ENCODE measurements at regions not wholly inside any gene's neighbourhood (a gene's known extent, or its start where the extent isn't known, plus 50 kb on each side); places are given as distances from the start of the nearest gene placed in this dataset.

GRCh38 chr10:44064317-44064716 is 320.6 kb downstream of the CXCL12 start:
- H3K4me1 ChIP-seq = no peaks in the 10 kb centered on the region
- ATAC-seq = no peak
- no peak overlapping the region for H3K4me2 ChIP-seq
- H3K9me3 ChIP-seq = no peaks in the 10 kb centered on the region
- DNase-seq (ENCODE audit: low read depth in 1 of 2, low spot score in 1 of 2) = no peak
- CTCF ChIA-PET = no interaction called here
- POLR2A ChIA-PET = no interaction called here
- no peak overlapping the region for H3K27ac ChIP-seq
- no peak for FAIRE-seq
- 16% methylated on average over 5 of the region's 8 CpGs for WGBS (ENCODE audit: missing lambda C conversion rate)
- H3K4me3 ChIP-seq = no peak overlapping the region
- no peak for TF ChIP-seq BHLHE40 (IDR thresholded peaks at IDR 0.05; ENCODE audit: low read depth, low read length)
- TF ChIP-seq E2F6 (IDR thresholded peaks at IDR 0.05; ENCODE audit: borderline replicate concordance, low read depth) = no peak
- TF ChIP-seq POLR2A (IDR thresholded peaks at IDR 0.05; ENCODE audit: low read length) = no peak
- no peak for TF ChIP-seq ELK1 (IDR thresholded peaks at IDR 0.05; ENCODE audit: low read depth, low read length)
- TF ChIP-seq PBX3 (IDR thresholded peaks at IDR 0.05) = no peak
- TF ChIP-seq RNF2 (IDR thresholded peaks at IDR 0.05; ENCODE audit: borderline replicate concordance, low read depth) = no peak
- TF ChIP-seq CBX8 (IDR thresholded peaks at IDR 0.05) = no peak
- no peak for TF ChIP-seq MYC (IDR thresholded peaks at IDR 0.05; ENCODE audit: borderline replicate concordance, low read length)
- no peak for TF ChIP-seq KDM5A (IDR thresholded peaks at IDR 0.05)
- TF ChIP-seq ESRRA (IDR thresholded peaks at IDR 0.05; ENCODE audit: borderline replicate concordance, low read length) = no peak
- TF ChIP-seq HES2 (IDR thresholded peaks at IDR 0.05) = no peak
- TF ChIP-seq FOXS1 (CRISPR knock-in tag; IDR thresholded peaks at IDR 0.05) = no peak
- TF ChIP-seq FOSL2 (IDR thresholded peaks at IDR 0.05) = no peak
- no peak for TF ChIP-seq FOSL2 (CRISPR knock-in tag; IDR thresholded peaks at IDR 0.05)
- no peak for TF ChIP-seq KDM1A (IDR thresholded peaks at IDR 0.05; ENCODE audit: low read depth)
- no peak for TF ChIP-seq CBX2 (IDR thresholded peaks at IDR 0.05; ENCODE audit: borderline replicate concordance, low read depth)
- TF ChIP-seq TFCP2L1 (CRISPR knock-in tag; IDR thresholded peaks at IDR 0.05) = no peak

- DNase-seq (ENCODE audit: low read depth in 1 of 2, low spot score in 1 of 2) = no peak
These were observed 321.2 kb downstream of the CXCL12 start for GRCh38 chr10:44063686-44064085.

GRCh38 chr10:44060719-44061118 is 324.2 kb downstream of the CXCL12 start:
- TF ChIP-seq SREBF2 (IDR thresholded peaks at IDR 0.05) (no peak), FOXS1 (CRISPR knock-in tag; IDR thresholded peaks at IDR 0.05) (no peak), PHF8 (IDR thresholded peaks at IDR 0.05; ENCODE audit: borderline replicate concordance, low read depth) (no peak), POLR2AphosphoS2 (conservative IDR thresholded peaks at IDR 0.05; ENCODE audit: low read length) (no peak), ZFP36 (IDR thresholded peaks at IDR 0.05; ENCODE audit: borderline replicate concordance, partially characterized antibody) (no peak), MAX (IDR thresholded peaks at IDR 0.05) (no peak), CBX8 (IDR thresholded peaks at IDR 0.05) (no peak), USF2 (IDR thresholded peaks at IDR 0.05) (no peak), EP300 (IDR thresholded peaks at IDR 0.05) (no peak), TFCP2L1 (CRISPR knock-in tag; IDR thresholded peaks at IDR 0.05) (no peak), RCOR1 (IDR thresholded peaks at IDR 0.05; ENCODE audit: low read depth, low read length) (no peak), EHF (CRISPR knock-in tag; IDR thresholded peaks at IDR 0.05) (no peak), KDM5A (IDR thresholded peaks at IDR 0.05) (no peak), KDM1A (IDR thresholded peaks at IDR 0.05; ENCODE audit: low read depth) (no peak), TP53 (CRISPR knock-in tag; IDR thresholded peaks at IDR 0.05) (no peak), HOXB5 (CRISPR knock-in tag; IDR thresholded peaks at IDR 0.05) (no peak), HOXB13 (CRISPR knock-in tag; IDR thresholded peaks at IDR 0.05; ENCODE audit: low read depth) (no peak), BCL3 (IDR thresholded peaks at IDR 0.05) (no peak), ATOH8 (CRISPR knock-in tag; IDR thresholded peaks at IDR 0.05; ENCODE audit: low read depth) (no peak)
- no peak overlapping the region for H3K27ac ChIP-seq
- no peaks in the 10 kb centered on the region for H3K4me1 ChIP-seq
- FAIRE-seq = no peak
- DNase-seq (ENCODE audit: low read depth in 1 of 2, low spot score in 1 of 2) = no peak
- no peak for ATAC-seq
- ChIA-PET POLR2A (no interaction called here), CTCF (no interaction called here)
- no peak overlapping the region for H3K4me3 ChIP-seq
- no peaks in the 10 kb centered on the region for H3K9me3 ChIP-seq
- H3K4me2 ChIP-seq = no peak overlapping the region
- WGBS (ENCODE audit: missing lambda C conversion rate) = 0% methylated on average over 2 of the region's 2 CpGs

More at GRCh38 chr10:44063686-44064085, 321.2 kb downstream of the CXCL12 start:
- Histone ChIP-seq H3K4me3 (no peak overlapping the region), H3K4me1 (no peaks in the 10 kb centered on the region), H3K27ac (no peak overlapping the region), H3K9me3 (no peaks in the 10 kb centered on the region), H3K4me2 (no peak overlapping the region)
- ChIA-PET CTCF (no interaction called here), POLR2A (no interaction called here)
- WGBS (ENCODE audit: missing lambda C conversion rate) = 0% methylated on average over 1 of the region's 2 CpGs
- ATAC-seq (no peak), FAIRE-seq (no peak)
- TF ChIP-seq RARB (CRISPR knock-in tag; IDR thresholded peaks at IDR 0.05) = no peak
- no peak for TF ChIP-seq SREBF2 (IDR thresholded peaks at IDR 0.05)
